ENCODE measurements at regions not wholly inside any gene's neighbourhood (a gene's known extent, or its start where the extent isn't known, plus 50 kb on each side); places are given as distances from the start of the nearest gene placed in this dataset.

GRCh38 chr22:27557286-27558008 is 244.1 kb downstream of the MN1 start:
- DNase-seq, result no peak

- DNase-seq, result no peak
These were observed 242.7 kb downstream of the MN1 start for GRCh38 chr22:27558658-27559371.

- DNase-seq, result no peak
These were observed 240.8 kb downstream of the MN1 start for GRCh38 chr22:27560781-27561180.

- no peak for DNase-seq
These were observed 240.2 kb downstream of the MN1 start for GRCh38 chr22:27561286-27561904.

- no peak for DNase-seq
These were observed 236.8 kb downstream of the MN1 start for GRCh38 chr22:27564806-27565205.

- DNase-seq, result no peak
These were observed 235.0 kb downstream of the MN1 start for GRCh38 chr22:27566602-27567001.

GRCh38 chr22:27568265-27568664 is 233.3 kb downstream of the MN1 start:
- no peak for DNase-seq

GRCh38 chr22:27571463-27572277 is 229.9 kb downstream of the MN1 start:
- no peak for DNase-seq

GRCh38 chr22:27572278-27572666 is 229.3 kb downstream of the MN1 start:
- no peak for DNase-seq

GRCh38 chr22:27573280-27574001 is 228.1 kb downstream of the MN1 start:
- no peak for DNase-seq

- no peak for DNase-seq
These were observed 227.6 kb downstream of the MN1 start for GRCh38 chr22:27574002-27574366.

GRCh38 chr22:27574651-27575050 is 226.9 kb downstream of the MN1 start:
- DNase-seq, result no peak

- DNase-seq, result no peak
These were observed 226.2 kb downstream of the MN1 start for GRCh38 chr22:27575348-27575747.

GRCh38 chr22:27576413-27576812 is 225.1 kb downstream of the MN1 start:
- no peak for DNase-seq

- no peak for DNase-seq
These were observed 224.6 kb downstream of the MN1 start for GRCh38 chr22:27576815-27577573.

GRCh38 chr22:27577574-27577969 is 224.0 kb downstream of the MN1 start:
- DNase-seq, result no peak

- no peak for DNase-seq
These were observed 222.5 kb downstream of the MN1 start for GRCh38 chr22:27578937-27579617.

- no peak for DNase-seq
These were observed 221.2 kb downstream of the MN1 start for GRCh38 chr22:27580311-27580897.

GRCh38 chr22:27581236-27581635 is 220.3 kb downstream of the MN1 start:
- DNase-seq, result no peak

GRCh38 chr22:27581688-27582087 is 219.9 kb downstream of the MN1 start:
- DNase-seq, result no peak

GRCh38 chr22:27583856-27584255 is 217.7 kb downstream of the MN1 start:
- no peak for DNase-seq

All from stimulated activated CD4-positive, alpha-beta T cell treated with anti-CD3 and anti-CD28 coated beads, Interleukin-12 subunit alpha, Interleukin-12 subunit beta, amount 100 ng/mL, for 4 hours (primary cell).